Activated CD4-positive, alpha-beta T cell treated with anti-CD3 and anti-CD28 coated beads for 1 hour (primary cell): ENCODE measurements at regions not wholly inside any gene's neighbourhood (a gene's known extent, or its start where the extent isn't known, plus 50 kb on each side); places are given as distances from the start of the nearest gene placed in this dataset.
"Not testable (repeated sequence)": the region's sequence is repeated elsewhere in the genome, so short reads cannot be mapped to it uniquely, and the experiment has no call there.

Source experiments
- DNase-seq: peaks from one replicate; pipeline ENCODE4 v3.0.0-alpha.2; 2020

DNA sequence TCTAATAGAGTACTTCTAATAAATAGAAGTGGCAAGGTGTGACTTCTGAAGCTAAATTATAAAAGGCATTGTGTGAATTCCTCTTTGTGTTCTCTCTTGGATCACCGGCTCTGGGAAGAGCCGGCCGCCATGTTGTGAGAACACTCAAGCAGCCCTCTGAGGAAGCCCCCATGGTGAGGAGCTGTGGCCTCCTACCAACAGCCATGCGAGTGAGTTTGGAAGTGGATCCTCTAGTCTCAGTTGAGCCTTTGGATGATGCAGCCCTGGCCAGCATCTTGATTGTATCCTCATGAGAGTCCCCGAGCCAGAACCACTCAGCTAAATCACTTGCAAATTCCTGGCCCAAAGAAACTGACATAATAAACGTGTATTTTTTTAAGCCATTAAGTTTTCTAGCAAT lies 94.5 kb upstream of the CARD11 start:
- DNase-seq, result no peak

DNA sequence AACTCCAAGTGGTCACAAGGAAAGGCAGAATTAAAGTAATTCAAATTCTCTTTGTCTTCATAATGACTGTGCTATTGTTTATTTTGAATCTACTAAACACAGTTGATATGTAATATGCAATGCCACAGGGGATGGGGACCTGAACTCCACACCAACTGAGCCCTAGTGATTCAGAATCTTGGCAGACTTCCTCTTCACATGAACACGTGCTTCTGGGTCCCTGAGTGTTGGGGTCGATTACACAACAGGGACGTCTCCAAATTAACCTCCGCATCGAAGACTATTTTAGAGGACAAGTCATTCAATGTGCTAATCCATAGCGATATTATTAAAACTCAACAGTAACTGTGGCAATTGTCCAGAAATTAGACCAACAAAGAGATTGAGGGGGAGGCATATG lies 95.3 kb upstream of the CARD11 start:
- no peak for DNase-seq

DNA sequence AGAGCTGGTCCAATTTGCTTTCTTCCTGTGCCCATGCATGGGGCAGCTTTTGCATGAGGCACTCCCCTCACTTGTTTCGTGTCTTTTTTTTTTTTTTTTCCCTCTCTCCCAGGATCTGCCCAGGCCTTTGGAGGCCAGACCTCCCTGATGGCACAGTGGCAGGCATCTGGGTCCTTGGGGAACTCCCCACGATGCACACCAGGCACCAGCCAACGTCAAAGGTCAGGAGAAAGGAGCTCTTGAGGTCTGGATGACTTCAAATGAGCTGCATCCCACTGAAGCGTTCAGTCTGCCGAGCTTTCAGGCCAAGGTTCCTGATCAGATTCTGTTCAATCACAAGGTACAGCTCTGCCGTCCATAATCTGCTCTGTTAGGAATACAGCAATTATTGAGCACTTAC lies 97.2 kb upstream of the CARD11 start:
- DNase-seq, result no peak

DNA sequence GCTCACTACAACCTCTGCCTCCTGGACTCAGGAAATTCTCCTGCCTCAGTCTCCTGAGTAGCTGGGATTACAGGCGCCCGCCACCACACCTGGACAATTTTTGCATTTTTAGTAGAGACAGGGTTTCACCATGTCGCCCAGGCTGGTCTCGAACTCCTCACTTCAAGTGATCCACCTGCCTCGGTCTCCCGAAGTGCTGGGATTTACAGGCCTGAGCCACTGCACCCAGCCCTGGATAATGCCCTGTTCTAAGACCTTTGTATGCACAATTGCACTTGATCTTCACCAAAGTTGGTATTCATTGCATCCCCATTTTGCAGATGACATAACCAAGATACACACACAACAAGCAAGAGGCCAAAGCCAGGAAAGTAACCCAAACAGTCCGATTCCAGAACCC lies 97.7 kb upstream of the CARD11 start:
- no peak for DNase-seq

DNA sequence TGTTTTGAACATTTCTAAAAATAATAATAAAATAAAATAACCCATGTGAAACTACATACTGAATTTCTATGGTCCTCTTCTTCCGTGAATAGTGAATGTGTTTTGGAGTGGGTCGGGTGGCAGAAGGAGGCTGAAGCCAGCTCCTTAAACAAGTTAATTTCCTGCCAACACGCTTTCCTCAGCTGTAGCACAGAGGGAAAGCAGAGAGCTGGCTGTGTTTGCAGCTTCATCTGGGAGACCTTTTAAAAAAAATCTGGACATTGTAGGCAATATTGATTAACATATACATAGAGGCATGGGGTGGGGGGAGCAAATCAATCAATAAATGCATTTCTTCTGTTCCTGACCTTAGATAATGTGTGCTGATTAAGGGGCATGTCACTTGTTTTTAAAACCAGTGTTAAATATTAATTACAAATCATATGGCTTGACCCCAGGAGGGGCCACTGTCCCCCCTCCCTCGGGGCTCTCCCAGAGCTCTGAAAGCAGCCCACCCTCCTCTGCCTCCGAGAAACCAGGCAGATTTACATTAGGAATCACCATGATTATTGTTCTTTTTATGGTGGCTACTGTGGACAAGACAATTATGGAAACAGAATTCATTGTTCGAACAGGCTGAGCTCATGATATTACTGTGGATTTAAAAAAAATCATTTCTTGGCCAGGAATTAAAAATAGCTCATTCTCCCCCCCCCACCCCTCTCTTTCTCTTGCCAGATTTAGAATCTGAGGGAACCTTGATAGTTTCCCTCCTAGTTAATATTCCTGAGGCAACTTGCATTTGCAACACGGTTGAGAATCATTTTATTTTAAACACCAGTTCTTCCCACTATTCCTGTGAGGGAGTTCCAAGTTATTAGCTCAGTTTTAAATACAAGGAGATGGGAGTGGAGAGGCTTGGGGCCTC lies 100.5 kb upstream of the CARD11 start:
- no peak for DNase-seq

DNA sequence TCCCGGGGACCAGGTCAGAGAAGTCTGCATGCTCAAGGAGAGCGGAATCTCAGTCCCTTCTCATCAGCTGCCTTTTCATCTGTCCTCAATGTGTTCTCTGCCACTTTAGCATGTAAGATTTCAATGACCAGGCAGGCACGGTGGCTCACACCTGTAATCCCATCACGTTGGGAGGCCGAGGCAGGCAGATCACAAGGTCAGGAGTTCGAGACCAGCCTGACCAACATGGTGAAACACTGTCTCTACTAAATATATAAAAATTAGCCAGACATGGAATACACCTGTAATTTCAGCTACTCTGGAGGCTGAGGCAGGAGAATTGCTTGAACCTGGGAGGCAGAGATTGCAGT lies 101.1 kb upstream of the CARD11 start:
- not testable (repeated sequence) for DNase-seq

DNA sequence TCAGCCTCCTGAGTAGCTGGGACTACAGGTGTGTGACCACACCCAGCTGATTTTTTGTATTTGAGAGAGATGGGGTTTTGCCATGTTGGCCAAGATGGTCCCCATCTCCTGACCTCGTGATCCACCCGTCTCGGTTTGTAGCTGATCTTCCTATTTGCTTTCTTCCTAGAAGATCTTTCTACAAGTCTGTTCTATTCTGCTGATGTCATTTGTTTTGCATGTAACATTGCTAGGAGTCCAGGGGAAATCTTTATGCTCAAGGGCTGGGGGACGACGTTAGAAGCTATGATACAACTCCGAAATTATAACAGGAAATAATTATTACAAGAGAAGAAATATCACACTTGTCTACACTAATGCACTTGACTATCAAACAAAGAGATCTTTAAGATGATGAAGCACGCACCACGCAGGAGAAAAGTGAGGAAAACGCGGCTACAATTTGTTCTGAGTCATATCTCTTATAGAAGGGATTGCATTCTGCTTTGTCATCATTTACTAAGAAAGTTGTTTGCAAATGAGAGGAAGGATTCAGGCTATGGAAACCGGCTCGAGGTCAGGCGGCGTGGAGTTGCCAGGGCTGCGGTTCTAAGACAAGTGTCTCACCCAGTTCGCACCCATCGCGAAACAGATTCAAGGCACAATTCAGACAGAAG lies 103.0 kb upstream of the CARD11 start:
- no peak for DNase-seq

DNA sequence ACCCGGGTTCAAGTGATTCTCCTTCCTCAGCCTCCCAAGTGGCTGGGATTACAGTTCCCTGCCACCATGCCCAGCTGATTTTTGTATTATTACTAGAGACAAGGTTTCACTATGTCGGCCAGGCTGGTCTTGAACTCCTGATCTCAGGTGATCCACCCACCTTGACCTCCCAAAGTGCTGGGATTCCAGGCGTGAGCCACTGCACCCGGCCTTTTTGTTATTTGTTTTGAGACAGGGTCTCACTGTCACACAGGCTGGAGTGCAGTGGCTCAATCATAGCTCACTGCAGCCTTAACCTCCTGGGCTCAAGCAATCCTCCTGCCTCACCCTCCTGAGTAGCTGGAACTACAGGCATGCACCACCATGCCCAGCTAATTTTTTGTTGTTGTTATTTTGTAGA lies 104.8 kb upstream of the CARD11 start:
- not testable (repeated sequence) for DNase-seq

DNA sequence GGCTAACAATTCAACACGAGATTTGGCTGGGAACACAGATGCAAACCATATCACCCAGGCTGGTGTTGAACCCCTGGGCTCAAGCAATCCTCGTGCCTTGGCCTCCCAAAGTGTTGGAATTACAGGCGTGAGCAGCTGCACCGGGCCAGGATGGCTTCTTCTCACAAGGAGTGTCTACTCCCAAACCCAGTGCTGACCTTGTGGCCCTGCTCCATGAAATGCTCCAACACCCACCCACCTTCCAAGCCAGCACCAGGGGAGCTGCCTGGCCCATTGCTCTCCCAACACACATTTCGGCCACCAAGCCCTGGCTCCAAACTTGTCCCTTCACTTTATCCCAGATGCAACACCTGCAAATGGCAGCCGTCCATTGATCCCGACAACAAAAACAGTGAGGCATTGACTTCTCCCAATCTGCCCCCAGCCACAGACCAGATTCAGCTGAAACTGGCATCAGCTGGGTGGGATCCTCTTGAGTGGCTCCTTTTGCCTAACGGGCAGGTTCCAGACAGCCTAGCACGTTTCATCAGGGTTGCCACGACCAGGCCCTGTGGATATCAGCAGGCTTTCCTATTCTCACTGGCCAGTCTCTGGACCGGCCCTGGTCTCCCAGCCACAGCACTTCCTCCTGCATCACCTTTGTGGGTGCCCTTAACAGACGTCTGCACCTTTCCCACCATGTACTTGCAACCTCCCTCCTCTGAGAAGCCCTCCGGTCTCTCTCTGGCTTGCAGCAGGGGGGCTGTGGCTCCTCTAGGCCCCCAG lies 105.7 kb upstream of the CARD11 start:
- DNase-seq, result no peak

DNA sequence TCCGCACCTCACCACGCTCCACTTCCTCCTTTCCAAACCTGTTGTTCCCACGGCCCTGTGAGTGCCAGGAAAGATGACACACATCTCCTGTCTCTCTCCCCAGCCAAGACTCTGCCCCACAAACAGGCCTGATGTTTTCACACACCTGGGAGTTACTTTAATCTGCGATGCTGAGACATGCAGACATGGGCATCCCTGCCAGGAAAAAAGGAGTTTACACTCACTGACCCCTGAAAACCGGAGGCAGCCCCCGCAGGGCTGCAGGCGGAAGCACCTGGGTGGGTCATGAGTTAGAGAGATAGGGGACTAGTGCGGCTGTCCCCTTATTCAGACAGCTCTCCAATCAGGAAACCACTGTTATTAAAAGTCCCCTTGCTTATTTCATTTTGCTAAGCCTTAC lies 106.4 kb upstream of the CARD11 start:
- no peak for DNase-seq

DNA sequence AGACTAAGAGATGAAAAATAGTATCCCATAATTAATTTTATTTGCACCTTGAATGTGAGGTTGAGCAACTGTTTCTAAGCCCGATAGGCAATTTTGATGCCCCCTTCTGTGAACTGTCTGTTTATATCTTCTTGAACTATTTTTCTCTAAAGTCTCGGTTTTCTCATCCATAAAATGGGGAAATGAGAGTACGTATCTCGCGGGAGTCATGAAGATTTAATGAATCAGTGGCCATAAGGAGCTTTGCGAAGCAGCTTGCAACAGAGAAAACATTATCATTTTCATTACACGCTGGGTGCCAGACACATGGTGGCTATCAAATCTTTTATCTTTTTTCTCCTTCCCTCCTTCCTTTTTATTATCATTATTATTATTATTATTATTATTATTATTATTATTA lies 108.1 kb upstream of the CARD11 start:
- DNase-seq, result no peak

DNA sequence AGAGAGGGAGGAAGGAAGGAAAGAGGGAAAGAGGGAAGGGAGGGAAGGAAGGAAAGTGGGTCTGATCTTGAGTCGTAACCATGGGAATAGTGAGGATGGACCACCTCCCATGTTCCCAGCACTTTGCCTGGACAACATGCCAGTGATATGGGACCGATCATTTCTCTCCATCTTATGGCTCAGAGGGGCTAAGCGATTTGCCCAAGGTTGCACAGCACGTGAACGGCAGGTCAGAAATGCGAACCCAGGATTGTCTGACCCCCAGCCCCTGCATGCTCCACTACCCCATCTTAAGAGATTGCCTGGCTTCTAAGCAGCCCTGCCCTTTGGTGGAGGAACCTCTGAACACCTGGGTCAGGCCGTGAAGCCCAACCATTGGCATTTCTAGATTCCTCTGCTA lies 109.0 kb upstream of the CARD11 start:
- DNase-seq, result no peak

DNA sequence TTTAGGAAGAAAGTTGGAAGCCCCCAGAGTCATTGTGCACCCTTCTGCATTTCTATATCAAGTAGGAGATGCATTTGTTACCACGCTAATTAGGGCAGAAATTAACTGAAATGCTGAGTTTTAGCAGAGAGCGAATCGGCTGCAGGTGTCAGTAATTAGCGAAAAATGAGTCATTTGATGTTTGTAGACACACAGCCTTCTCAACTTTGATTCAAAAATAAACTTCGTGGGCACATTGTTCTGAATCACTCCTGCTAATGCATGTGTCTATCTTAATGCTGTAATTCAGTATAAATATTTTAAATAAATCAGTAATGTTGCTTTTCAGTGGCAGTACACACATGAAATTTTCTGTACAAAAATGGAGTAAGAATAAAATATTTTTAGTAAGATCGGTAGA lies 109.5 kb upstream of the CARD11 start:
- DNase-seq, result no peak

DNA sequence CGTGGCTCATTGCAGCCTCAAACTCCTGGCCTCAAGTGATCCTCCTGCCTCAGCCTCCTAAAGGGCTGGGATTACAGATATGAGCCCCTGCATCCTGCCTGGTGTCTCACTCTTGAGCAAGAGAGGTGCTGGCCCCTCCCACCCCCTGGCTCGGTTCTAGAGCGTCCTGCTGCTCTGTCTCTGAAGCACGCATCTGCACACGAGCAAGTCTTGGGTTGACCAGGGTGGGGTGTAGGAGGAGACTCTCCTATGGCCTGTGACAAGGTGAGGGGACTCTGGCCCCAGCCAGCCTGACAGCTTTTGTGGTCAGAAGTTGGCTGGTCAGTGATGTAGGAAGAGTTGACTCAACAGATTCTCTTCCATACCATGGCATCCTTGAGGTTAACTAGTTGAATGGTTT lies 110.7 kb upstream of the CARD11 start:
- no peak for DNase-seq

DNA sequence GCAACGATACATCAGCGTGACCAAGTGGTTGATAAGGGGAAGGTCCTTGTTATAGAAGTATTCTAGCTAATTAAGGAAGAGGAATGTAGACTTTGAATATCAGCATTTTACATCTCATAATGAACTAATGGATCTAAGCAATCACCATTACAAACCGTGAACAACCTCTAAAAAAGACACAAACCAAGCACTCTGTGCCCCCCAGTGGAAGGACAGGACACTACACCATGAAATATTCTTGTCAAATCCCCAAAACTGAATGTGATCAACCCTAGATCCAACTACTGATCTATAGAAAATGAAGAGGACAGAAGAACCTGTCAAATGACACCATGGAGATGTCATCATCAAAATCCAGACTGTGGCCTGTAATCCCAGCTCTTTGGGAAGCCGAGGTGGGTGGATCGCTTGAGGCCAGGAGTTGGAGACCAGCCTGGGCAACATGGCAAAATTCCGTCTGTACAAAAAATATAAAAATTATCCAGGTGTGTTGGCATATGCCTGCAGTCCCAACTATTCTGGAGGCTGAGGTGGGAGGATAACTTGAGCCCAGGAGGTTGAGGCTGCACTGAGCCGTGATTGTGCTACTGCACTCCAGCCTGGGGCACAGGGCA lies 111.3 kb upstream of the CARD11 start:
- peak; percentile 33 for DNase-seq

DNA sequence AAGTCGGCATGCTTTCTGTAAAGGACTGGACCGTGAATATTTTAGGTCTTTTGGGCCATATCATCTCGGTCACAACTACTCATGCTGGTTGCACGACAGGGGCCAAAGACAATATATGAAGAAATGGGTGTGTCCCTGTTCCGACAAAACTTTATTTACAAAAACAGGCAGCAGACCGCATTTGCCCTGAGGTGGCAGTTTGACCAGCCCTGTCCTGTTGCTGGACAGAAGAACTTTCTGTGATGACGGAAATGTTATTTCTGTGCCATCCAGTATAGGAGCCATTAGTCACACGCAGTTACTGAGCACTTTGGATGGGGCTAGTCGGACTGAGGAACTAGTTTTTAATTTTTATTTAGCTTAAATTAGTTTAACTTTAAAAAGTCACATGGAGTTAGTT lies 112.8 kb upstream of the CARD11 start:
- no peak for DNase-seq

DNA sequence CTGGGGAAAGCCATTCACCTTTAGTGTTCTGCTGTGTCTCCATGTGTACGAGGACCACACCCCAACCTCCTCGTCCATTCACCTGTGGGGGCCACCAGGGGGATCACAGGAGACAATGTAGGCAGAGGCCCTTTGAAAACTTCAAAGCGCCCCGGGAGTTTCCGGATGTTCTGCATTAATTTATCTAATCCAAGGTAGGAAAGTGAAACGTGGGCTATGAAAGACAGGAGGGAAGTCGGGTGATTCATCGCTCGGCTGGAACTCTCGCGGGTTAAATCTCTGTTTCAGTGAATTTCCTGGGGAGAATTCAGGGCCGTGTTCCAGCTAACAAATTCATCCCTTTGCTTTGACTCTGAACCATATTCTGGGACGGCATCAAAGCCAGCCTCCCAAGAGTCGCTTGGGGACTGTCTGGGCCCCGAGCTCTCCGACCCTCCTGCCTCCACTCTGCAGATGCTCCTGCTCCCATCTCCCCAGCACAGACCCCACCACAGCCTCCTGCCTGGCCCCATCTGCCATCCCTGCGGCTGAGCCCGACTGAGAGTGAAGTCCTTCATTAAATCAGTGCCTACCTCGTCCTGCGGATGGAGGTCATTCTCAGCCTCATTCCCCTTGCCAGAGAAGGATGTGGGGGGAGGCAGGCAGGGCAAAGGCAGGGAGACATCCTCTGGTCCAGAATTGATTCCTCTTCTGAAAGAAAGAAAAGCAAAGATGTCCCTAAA lies 114.1 kb upstream of the CARD11 start:
- no peak for DNase-seq

DNA sequence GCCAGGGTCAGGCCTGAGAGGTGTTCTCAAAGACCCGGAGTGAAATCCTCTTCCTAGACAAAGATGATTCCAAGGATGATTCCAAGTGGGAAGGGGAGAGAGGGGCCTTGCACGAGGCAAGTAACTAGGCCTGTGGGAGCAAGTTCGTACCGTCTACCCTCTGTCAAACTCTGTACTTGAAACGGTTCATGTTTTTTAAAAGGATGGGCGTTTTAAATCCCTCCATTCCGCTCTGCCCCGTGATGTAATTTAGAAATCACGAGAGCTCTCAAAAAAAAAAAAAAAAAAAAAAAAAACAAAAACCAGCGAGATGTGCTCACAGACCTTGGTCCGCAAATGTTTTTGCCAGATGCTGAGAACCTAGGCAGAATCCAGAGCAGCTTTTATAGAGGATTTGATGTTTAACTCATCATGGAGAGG lies 114.7 kb upstream of the CARD11 start:
- DNase-seq, result no peak

DNA sequence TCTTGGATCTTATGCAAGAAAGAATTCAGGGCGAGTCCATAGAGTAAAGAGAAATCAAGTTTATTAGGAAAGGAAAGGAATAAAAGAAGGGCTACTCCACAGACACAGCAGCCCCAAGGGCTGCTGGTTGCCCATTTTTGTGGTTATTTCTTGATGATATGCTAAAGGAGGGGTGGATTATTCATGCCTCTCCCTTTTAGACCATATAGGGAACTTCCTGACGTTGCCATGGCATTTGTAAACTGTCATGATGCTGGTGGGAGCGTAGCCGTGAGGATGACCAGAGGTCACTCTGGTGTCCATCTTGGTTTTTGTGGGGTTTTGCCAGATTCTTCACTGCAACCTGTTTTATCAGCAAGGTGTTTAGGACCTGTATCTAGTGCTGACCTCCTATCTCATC lies 115.4 kb upstream of the CARD11 start:
- no peak for DNase-seq

DNA sequence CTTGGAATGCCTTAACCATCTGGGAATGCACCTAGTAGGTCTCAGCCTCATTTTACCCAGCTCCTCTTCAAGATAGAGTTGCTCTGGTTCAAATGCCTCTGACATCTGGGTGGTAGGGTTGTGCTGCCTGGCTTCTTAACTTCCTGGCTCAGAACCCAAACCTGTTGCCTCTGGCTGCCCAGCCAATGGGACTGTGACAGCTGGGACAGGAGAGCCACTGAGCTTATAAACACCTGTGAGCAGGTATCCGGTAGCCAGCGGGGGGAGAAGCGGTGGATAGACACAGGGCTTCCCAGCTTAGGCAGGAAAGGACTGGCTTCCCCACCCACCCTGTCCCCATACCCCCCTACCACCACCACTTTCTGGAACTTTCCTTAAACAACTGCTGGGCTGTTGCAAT lies 115.8 kb upstream of the CARD11 start:
- DNase-seq, result no peak

DNA sequence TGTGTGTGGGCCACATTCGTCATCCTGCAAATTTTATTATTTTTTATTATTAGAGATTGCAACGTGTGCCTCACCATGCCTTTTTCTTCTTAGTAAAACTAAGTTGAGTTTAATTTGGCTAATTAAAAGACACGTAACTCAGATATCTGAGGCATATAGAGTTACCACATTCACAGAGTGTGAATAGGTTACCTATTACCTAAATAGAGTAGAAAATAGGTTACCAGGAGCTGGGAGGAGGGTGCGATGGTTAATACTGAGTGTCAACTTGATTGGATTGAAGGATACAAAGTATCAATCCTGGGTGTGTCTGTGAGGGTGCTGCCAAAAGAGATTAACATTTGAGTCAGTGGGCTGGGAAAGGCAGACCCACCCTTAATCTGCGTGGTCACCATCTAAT lies 116.3 kb upstream of the CARD11 start:
- DNase-seq, result not testable (repeated sequence)

DNA sequence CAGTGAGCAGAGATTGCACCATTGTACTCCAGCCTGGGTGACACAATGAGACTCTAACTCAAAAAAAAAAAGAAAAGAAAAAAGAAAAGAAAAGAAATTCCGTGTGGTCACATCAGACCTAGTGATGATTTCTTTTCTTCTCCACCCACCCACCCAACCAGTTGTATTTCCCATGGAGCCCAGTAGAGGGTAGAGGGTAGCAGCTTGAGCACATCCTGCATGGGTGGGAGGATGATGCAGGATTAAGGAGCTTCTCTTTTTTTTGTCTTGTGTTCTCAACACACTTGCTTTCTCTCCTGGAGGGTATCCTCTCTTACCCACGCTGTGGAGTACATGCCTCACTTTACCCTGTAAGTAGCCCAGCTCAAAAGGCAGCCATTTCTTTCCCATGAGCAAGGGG lies 118.6 kb upstream of the CARD11 start:
- DNase-seq, result no peak

DNA sequence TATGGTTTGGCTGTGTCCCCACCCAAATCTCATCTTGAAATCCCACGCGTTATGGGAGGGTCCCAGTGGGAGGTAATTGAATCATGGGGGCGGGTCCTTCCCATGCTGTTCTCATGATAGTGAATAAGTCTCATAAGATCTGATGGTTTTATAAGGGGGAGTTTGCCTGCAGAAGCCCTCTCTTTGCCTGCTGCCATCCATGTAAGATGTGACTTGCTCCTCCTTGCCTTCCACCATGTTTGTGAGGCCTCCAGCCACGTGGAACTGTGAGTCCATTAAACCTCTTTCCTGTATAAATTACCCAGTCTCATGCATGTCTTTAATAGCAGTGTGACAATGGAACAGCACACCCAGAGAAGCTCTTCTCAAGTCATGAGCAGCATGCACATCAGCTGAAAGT lies 119.1 kb upstream of the CARD11 start:
- DNase-seq, result not testable (repeated sequence)
